ENCODE measurements at regions not wholly inside any gene's neighbourhood (a gene's known extent, or its start where the extent isn't known, plus 50 kb on each side); places are given as distances from the start of the nearest gene placed in this dataset.

DNA sequence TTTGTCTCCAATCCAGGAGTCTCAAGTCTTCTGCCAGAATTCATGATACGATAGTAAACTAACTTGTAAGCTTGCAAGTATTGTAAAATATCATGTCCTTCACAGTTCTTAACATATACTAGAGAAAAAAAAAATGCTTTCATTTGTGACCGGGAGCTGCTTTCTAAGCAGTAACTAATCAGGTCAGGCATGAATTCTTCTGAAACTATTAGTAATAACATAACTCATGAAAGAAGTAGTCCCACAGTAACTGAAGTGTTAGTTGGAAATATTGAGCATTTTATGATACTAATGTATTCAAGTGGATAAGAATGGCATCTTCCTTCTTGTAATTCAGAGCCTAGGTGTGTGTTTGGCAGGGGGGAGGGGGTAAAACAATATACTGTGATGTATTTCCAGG is 665.6 kb downstream of the DNAJB9 start:
- Histone ChIP-seq H3K27ac (no peak overlapping the region), H3K4me3 (no peak overlapping the region)

DNA sequence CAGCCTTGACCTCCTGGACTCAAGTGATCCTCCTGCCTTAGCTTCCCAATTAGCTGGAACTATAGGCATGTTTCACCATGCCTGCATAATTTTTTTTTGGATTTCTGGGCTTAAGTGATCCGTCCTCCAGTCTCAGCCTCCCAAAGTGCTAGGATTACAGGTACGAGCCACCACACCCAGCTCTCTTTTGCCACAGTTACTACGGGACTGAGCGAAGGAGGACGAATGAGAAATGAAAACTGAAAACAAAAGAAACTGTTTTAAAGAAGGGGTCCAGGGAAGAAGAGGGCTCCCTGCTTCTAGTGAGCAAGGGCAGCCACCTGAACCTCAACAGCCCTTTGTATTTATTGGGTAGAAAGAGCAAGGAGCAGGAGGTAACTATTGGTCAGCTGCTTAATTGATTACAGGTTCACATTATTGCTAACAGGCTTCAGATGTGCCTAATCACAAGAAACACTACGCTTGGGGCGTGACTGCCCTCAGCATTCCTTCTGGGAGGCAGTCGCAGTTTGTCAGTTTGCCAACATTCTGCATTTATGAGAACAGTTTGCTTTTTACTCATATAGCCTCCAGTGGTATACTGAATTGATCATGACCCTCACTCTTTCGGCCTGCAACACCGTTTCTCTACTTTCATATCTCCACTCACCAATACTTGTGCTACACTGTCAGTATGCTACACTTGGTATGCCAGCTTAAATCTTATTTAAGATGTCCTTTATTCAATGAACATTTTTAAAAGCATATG is 676.8 kb downstream of the DNAJB9 start:
- H3K27ac ChIP-seq, result peak overlapping the region in 1 of 21 experiments; percentile 20

DNA sequence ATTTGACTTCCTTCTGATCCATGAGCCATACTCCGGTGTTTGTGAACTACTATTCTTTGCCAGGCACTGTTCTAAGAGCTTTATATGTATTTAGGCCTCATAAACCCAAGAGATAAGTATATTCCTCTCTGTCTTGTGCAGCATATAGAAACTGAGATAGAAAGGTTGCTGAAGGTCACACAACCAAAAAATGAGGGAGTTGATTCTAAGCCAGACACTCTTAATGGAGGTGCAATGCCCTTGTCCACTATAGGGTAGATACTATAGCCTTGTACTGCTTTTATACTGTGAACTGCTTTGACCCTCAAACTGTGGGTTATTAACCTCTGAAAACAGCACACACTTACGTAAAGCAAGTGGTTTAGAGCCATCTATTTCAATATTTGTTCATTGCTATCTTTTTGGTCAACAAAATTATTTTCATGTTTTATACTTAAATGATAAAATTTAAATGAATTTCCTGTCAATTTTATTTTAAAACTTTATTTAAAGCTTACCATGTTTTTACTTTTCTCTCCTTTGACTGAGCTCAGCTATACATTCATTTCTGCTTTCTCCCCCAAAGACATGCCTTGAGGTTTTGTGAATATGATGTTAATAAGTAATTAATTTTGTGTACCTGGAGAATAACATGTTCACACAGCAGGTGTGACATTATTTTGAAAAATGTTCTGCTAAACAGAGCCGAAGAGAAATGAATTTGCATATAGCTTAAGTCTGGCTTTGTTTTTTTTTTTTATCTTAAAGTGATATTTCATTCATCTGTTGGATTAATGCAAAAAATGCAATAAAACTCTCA is 687.3 kb downstream of the DNAJB9 start:
- H3K27ac ChIP-seq, result no peak overlapping the region
- H3K4me3 ChIP-seq, result no peak overlapping the region

More for the DNA sequence above, 676.8 kb downstream of the DNAJB9 start:
- H3K4me3 ChIP-seq, result no peak overlapping the region

DNA sequence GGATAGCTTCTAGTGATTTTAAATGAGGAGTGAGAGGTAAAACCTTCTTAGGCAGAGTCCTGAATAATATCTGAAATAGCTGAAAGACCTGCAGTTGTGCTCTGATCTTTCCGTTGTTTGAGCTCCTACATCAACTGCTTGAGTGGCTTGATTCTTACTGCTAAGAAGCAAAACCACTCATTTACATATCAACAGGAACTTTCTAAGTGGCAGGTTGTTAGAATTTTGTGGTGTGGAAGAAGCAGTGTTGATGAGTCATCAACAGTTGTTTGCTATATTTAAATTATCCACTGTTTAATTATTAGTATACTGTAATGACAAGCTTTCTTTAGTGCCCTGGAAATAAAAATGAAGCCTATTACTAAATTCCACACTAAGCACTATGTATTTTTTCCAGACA is 689.5 kb downstream of the DNAJB9 start:
- no peak overlapping the region for H3K4me3 ChIP-seq
- H3K27ac ChIP-seq, result no peak overlapping the region

DNA sequence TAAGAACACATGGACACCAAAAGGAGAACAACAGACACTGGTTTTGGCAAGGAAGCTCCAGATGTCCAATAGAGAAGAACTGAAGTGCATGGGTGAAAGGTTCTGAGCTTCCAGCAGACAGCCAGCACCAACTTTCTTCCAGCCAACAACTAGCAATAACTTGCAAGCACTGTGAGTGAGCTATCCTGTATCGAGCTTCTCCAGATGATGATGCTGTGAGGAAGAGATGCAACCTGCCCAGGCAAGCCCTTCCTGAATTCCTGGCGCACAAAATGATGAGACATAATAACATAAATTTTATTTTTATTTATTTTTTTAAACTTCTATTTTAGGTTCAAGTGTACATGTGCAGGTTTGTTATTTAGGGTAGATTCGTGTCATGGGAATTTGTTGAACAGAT is 692.1 kb downstream of the DNAJB9 start:
- Histone ChIP-seq H3K4me3 (no peak overlapping the region), H3K27ac (no peak overlapping the region)

DNA sequence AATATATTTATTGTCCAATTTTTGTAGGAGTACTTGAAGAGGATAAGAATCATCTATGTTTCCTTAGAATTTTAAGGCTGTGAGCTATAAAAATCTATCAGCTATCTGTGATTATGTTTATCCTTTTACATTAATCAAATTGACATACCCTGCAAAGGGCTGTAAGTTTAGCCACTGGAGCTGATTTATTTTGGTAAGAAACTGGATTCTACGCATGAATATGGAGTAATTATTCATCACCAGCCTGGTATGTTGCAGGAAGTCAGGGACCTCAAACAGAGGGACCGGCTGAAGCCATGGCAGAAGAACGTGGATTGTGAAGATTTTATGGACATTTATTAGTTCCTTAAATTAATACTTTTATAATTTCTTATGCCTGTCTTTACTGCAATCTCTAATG is 696.9 kb downstream of the DNAJB9 start:
- Histone ChIP-seq H3K27ac (no peak overlapping the region), H3K4me3 (no peak overlapping the region)

DNA sequence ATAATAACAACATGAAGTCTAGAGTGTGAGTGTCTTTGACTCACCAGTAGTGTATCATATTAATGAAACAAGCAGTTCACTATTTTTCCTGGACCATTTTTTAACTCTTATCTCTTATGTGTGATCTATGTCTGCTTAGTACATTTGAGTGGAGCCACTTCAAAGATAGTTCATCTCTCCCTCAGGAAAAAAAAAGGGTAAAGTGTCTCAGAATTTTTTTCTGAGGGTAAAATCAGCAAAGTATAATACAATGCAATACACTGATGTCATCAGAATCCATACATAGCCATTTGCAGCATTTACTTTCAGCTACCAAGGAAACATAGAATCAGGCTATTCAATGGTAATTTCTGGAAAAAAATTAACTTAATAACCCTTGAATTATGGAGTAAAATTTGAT is 706.7 kb downstream of the DNAJB9 start:
- no peak overlapping the region for H3K4me3 ChIP-seq

DNA sequence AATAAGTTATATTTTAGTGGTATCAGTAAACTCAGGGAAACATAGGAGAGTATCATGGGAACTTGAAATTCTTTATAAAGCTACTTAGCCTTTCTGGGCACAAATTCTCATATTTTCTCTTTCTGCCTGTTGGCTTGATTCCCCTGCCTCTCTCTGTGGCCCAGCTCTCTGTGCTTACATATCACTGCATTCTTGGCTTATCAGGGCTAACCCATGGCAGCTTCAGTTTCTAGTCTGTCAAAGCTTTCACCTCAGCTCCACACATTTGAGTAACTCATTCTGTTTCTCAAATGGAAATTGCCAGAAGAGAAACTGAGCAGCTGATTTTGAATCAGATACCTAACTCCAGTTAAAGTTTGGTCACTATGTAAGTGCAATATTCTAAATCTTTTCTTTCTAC is 713.1 kb downstream of the DNAJB9 start:
- no peak overlapping the region for H3K27ac ChIP-seq
- no peak overlapping the region for H3K4me3 ChIP-seq

More for the DNA sequence above, 706.7 kb downstream of the DNAJB9 start:
- no peak overlapping the region for H3K27ac ChIP-seq

DNA sequence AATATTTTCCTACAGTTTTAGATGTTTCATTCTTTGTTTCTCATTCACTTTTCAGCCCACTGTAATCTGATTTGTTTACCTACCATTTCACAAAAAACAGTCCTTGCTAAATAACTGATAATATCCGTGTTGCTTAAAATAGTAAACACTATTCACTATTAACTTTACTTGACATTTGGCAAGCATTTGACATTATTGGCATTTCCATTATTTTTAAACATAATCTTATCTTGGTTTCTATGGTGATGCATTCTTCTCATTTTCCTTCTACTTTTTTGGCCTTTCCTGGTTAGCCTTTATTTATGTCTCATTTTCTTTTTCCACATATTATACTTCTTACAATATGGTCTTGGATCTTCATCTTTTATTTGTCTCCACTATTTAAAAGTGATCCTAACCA is 715.3 kb downstream of the DNAJB9 start:
- Histone ChIP-seq H3K4me3 (no peak overlapping the region), H3K27ac (no peak overlapping the region)

DNA sequence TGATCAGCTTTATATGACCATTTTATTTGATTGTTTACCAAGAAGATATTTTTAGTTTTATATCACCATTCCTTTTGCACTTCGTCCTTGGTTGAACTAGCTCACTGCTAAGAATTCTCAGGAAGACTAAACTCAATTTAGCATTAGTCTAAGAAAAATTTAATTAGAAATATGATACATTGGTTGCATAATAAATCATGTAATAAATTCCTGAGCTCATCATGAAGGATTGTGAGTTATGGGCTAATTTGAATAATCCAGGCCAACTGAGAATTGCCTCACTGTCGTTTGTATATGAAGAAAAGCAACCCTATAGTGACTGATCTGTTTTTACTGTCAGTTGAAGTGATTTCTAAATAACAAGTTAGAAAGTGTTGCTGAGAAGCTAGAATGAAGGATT is 725.5 kb downstream of the DNAJB9 start:
- Histone ChIP-seq H3K27ac (no peak overlapping the region), H3K4me3 (no peak overlapping the region)

DNA sequence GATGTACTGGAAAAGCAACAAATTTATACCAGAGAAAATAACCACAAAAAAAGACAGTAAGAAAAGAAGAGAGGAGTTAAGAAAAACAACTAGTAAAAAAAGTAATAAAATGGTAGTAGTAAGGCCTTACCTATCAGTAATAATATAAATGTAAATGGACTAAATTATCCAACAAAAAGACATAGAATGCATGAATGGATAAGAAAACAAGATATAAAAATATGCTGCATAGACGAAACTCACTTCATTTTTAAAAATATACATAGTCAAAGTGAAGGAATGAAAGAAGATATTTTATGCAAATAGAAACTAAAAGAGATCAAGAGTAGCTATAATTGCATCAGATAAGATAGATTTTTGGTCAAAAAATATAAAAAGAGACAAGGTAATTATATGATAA is 739.1 kb downstream of the DNAJB9 start:
- no peak overlapping the region for H3K4me3 ChIP-seq
- no peak overlapping the region for H3K27ac ChIP-seq

DNA sequence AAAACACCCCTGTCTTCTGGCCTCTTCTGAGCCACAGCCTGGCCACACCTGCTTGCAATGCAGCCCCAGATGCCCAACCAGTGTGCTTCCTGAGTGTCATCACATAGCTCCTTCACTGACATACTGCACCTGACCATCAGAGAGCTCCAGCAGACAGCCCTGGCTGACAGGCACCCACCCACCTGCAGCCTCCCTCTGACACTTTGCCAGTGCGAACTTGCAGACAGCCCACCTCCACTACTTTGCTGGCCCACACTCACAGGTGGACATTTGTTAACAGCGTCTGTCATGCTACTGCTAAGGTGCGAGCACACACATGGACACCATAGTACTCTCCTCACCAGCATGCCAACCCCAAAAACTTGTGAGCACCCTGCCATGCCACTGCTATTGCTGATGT is 740.1 kb downstream of the DNAJB9 start:
- H3K4me3 ChIP-seq, result no peak overlapping the region
- H3K27ac ChIP-seq, result no peak overlapping the region

DNA sequence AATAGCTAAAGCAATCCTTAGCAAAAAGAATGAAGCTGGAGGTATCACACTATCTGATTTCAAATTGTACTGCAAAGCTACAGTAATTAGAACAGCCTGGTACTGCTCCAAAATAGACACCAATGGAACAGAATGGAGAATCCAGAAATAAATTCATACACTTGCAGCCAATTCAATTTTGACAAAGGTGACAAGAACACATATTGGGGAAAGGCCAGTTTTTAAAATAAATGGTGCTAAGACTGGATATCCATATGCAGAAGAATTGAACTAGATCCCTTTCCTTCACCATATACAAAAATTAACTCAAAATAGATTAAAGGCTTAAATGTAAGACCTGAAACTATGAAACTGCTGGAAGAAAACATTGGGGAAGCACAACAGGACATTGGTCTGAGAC is 748.5 kb downstream of the DNAJB9 start:
- Histone ChIP-seq H3K27ac (no peak overlapping the region), H3K4me3 (no peak overlapping the region)

DNA sequence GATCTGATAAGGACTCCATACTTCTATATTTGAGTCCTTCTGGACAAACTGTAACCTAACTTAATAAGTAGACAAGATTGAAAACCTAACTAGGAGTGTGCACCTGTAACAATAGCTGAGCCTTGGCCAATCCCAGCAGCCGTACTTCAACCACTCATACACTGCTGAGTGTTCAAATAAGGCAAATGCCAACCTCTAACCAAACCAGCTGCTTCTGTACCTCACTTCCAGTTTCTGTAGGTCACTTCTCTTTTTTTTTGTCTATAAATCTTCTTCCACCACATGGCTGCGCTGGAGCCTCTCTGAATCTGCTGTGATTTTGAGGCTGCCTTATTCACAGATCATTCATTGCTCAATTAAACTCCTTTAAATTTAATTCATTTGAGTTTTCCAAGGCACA is 753.2 kb downstream of the DNAJB9 start:
- no peak overlapping the region for H3K4me3 ChIP-seq

DNA sequence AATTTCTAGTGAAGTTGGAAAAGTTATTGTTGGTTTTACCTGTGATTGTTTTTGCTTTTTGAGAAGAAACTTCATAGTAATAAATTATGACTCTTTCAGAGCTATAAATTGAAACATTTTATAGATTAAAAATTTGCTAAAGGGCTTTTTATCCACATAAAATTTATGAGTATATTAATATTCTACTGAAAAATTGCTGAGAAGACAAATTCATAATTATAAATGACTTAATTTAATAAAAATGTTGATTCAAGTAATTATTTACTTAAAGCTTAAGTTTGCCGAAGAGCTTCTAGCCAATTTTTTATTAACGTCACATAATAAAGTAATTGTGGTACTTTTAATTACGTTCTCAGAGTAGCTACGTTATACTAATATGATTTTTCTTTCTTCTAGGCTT is 761.7 kb downstream of the DNAJB9 start:
- H3K4me3 ChIP-seq, result no peak overlapping the region
- H3K27ac ChIP-seq, result no peak overlapping the region

More for the DNA sequence above, 753.2 kb downstream of the DNAJB9 start:
- H3K27ac ChIP-seq, result no peak overlapping the region

DNA sequence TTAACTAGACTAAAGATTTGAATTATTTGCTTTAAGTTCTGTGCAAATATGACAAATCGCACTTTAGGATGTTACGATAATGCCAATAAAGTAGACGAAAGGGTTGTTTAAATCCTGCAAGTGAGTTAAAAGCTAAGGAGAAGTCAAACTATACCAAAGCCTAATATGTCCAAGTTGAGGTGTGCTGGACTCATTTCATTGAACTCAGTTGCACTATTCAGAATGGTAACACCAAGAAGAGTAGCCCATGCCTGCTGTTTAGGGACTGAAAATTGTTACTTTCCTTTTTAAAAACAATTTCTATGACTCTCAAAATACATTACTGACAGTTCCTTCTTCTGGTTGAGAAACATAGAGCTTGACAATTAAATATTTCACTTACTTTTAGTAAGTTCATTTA is 766.3 kb downstream of the DNAJB9 start:
- Histone ChIP-seq H3K4me3 (no peak overlapping the region), H3K27ac (no peak overlapping the region)

DNA sequence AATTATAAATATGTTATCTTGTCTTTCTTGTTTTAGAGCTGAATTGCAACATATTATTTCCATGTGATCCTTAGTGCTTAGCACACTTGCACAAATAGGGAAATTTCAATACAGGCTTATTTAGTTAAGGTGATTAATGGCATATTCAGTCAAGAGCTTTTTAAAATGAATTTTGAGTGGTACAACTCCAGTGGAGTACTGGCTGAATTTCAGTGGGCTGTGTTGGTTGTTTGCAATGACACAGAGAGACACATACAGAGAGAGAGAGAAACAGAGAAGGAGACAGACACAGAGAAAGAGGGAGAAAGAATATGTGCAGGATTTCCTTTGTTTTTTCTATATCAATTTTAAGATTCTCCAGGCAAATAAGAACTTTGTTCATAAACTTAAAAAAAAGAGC is 766.9 kb downstream of the DNAJB9 start:
- no peak overlapping the region for H3K27ac ChIP-seq
- no peak overlapping the region for H3K4me3 ChIP-seq

DNA sequence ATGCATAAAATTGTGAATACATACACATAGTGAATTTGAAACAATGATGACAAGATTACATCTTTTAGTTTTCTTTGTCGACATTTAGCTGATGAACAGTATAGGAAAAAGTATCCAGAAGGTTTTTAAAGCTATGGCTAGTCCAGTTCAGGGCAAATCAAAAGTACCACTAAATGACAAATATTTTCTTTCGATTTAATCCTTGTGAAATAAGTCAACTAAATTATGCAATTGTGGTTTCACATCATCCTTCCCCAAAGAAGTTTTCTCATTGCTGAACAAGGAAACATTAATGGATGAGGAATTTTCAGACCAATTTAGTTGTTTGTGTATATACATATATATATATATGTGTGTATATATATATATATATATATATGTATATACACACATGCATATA is 774.0 kb downstream of the DNAJB9 start:
- H3K27ac ChIP-seq, result no peak overlapping the region

DNA sequence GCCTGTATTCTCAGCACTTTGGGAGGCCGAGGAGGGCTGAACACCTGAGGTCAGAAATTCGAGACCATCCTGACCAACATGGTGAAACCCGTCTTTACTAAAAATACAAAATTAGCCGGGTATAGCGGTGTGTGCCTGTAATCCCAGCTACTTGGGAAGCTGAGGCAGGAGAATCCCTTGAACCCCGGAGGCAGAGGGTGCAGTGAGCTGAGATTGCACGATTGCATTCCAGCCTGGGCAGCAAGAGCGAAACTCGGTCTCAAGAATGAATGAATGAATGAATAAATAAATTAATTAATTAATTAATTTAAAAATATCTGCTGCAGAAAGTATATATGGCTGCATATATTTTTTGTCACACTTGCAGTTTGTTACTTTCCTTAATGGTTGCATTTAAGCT is 781.8 kb downstream of the DNAJB9 start:
- Histone ChIP-seq H3K4me3 (no peak overlapping the region), H3K27ac (no peak overlapping the region)

More for the DNA sequence above, 774.0 kb downstream of the DNAJB9 start:
- no peak overlapping the region for H3K4me3 ChIP-seq

DNA sequence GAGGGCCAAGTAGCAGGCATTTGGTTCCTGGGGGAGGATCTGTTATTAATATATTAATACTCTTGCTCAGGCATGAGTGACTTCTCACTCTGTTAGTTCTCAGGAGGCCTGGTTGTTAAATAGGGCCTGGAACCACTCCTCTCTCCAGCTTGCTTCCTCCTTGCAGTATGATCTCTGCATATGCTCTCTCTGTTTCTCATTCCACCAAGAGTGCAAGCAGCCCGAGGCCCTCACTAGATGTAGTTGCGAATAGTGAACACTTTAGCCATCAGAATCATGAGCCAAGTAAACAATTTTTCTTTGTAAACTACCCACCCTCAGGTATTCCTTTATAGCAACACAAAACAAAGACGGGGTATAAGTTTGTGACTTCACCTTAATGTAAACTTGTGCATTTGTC is 784.3 kb downstream of the DNAJB9 start:
- H3K27ac ChIP-seq, result no peak overlapping the region
- H3K4me3 ChIP-seq, result no peak overlapping the region

DNA sequence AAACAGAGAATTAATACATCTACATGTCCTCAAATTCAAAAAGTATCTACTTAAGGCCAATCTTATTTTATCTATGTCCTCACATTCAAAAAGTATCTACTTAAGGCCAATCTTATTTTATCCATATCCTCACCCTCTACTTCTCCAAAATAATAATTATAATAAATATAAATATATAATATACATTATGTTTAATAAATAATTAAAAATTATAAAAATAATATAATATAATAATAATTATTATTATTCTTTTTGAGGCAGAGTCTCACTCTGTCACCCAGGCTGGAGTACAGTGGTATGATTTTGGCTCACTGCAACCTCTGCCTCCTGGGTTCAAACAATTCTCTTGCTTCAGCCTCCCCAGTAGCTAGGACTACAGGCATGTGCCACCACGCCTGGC is 784.9 kb downstream of the DNAJB9 start:
- H3K27ac ChIP-seq, result no peak overlapping the region
- no peak overlapping the region for H3K4me3 ChIP-seq
